ENCODE measurements at regions not wholly inside any gene's neighbourhood (a gene's known extent, or its start where the extent isn't known, plus 50 kb on each side); places are given as distances from the start of the nearest gene placed in this dataset.

DNA sequence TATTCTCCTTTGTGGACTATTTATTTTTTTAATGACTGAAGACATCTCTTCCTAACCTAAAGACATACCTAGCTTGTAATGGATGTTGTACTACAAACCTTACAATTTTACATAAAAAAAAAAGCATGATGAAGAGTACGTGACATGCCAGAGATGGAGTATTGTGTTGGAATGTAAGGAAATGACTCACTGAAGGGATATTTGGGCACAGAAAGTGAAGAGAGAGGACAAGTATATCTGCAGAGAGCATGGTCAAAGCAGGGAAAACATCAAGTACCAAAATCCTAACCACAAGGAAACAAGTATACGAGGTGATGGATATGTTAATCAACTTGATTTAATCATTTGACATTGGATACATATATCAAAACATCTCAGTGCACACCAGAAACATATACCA, 1051.4 kb upstream of the PRKX start:
- Mint-ChIP-seq H3K9me3 (ENCODE audit: unreplicated experiment) (peaks cover 11% of the 10 kb centered on the region), H3K27ac (ENCODE audit: unreplicated experiment) (no peak overlapping the region), H3K36me3 (ENCODE audit: insufficient read depth, unreplicated experiment) (no peaks in the 10 kb centered on the region), H3K4me3 (ENCODE audit: unreplicated experiment) (no peak overlapping the region), H3K27me3 (ENCODE audit: insufficient read depth, unreplicated experiment) (no peaks in the 10 kb centered on the region), H3K4me1 (ENCODE audit: low read depth, unreplicated experiment) (no peaks in the 10 kb centered on the region)
- H3K9me3 ChIP-seq, result no peaks in the 10 kb centered on the region
- H3K36me3 ChIP-seq (ENCODE audit: control insufficient read depth, insufficient read depth, low read length), result no peaks in the 10 kb centered on the region
- ChIA-PET CTCF (no interaction called here), POLR2A (no interaction called here)
- no peaks in the 10 kb centered on the region for H3K4me1 ChIP-seq
- no TSS peak for BruUV-seq (replicated peaks)
- no peak overlapping the region for H3K4me3 ChIP-seq (ENCODE audit: low read depth, low read length)
- no peaks in the 10 kb centered on the region for H3K27me3 ChIP-seq (replicated peaks; ENCODE audit: control insufficient read depth, insufficient read depth, low read length)
- TF ChIP-seq, protein P1, sequence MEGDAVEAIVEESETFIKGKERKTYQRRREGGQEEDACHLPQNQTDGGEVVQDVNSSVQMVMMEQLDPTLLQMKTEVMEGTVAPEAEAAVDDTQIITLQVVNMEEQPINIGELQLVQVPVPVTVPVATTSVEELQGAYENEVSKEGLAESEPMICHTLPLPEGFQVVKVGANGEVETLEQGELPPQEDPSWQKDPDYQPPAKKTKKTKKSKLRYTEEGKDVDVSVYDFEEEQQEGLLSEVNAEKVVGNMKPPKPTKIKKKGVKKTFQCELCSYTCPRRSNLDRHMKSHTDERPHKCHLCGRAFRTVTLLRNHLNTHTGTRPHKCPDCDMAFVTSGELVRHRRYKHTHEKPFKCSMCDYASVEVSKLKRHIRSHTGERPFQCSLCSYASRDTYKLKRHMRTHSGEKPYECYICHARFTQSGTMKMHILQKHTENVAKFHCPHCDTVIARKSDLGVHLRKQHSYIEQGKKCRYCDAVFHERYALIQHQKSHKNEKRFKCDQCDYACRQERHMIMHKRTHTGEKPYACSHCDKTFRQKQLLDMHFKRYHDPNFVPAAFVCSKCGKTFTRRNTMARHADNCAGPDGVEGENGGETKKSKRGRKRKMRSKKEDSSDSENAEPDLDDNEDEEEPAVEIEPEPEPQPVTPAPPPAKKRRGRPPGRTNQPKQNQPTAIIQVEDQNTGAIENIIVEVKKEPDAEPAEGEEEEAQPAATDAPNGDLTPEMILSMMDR (IDR thresholded peaks at IDR 0.05; ENCODE audit: insufficient read depth in 1 of 2, low read depth in 1 of 2, low read length in 1 of 2, severe bottlenecking in 1 of 2, unreplicated experiment in 1 of 2), result no peak
- no peak for DNase-seq
- intact Hi-C loops (cut with micrococcal nuclease; ENCODE audit: unreplicated experiment), result no loop called here

GRCh38 chrX:4762196-4762595, 1048.7 kb upstream of the PRKX start:
- Mint-ChIP-seq H3K4me1 (ENCODE audit: low read depth, unreplicated experiment) (no peaks in the 10 kb centered on the region), H3K36me3 (ENCODE audit: insufficient read depth, unreplicated experiment) (no peaks in the 10 kb centered on the region), H3K27me3 (ENCODE audit: insufficient read depth, unreplicated experiment) (no peaks in the 10 kb centered on the region), H3K27ac (ENCODE audit: unreplicated experiment) (no peak overlapping the region), H3K9me3 (ENCODE audit: unreplicated experiment) (peaks cover 13% of the 10 kb centered on the region), H3K4me3 (ENCODE audit: unreplicated experiment) (no peak overlapping the region)
- DNase-seq, result no peak
- Histone ChIP-seq H3K9me3 (no peaks in the 10 kb centered on the region), H3K4me1 (no peaks in the 10 kb centered on the region), H3K4me3 (ENCODE audit: low read depth, low read length) (no peak overlapping the region), H3K36me3 (ENCODE audit: control insufficient read depth, insufficient read depth, low read length) (no peaks in the 10 kb centered on the region), H3K27me3 (replicated peaks; ENCODE audit: control insufficient read depth, insufficient read depth, low read length) (no peaks in the 10 kb centered on the region)
- intact Hi-C loops (cut with micrococcal nuclease; ENCODE audit: unreplicated experiment), result no loop called here
- TF ChIP-seq, protein P1 (IDR thresholded peaks at IDR 0.05; ENCODE audit: insufficient read depth in 1 of 2, low read depth in 1 of 2, low read length in 1 of 2, severe bottlenecking in 1 of 2, unreplicated experiment in 1 of 2), result no peak
- CTCF ChIA-PET, result no interaction called here
- POLR2A ChIA-PET, result no interaction called here
- no TSS peak for BruUV-seq (replicated peaks)

GRCh38 chrX:4754878-4755604, 1041.6 kb upstream of the PRKX start:
- TF ChIP-seq, protein P1 (IDR thresholded peaks at IDR 0.05; ENCODE audit: insufficient read depth in 1 of 2, low read depth in 1 of 2, low read length in 1 of 2, severe bottlenecking in 1 of 2, unreplicated experiment in 1 of 2), result no peak
- no peaks in the 10 kb centered on the region for H3K36me3 ChIP-seq (ENCODE audit: control insufficient read depth, insufficient read depth, low read length)
- Mint-ChIP-seq H3K36me3 (ENCODE audit: insufficient read depth, unreplicated experiment) (no peaks in the 10 kb centered on the region), H3K9me3 (ENCODE audit: unreplicated experiment) (peaks cover 10% of the 10 kb centered on the region), H3K27me3 (ENCODE audit: insufficient read depth, unreplicated experiment) (no peaks in the 10 kb centered on the region), H3K4me1 (ENCODE audit: low read depth, unreplicated experiment) (no peaks in the 10 kb centered on the region), H3K4me3 (ENCODE audit: unreplicated experiment) (no peak overlapping the region), H3K27ac (ENCODE audit: unreplicated experiment) (no peak overlapping the region)
- no peaks in the 10 kb centered on the region for H3K9me3 ChIP-seq
- intact Hi-C loops (cut with micrococcal nuclease; ENCODE audit: unreplicated experiment), result no loop called here
- H3K27me3 ChIP-seq (replicated peaks; ENCODE audit: control insufficient read depth, insufficient read depth, low read length), result no peaks in the 10 kb centered on the region
- ChIA-PET POLR2A (no interaction called here), CTCF (no interaction called here)
- H3K4me1 ChIP-seq, result no peaks in the 10 kb centered on the region
- no TSS peak for BruUV-seq (replicated peaks)
- no peak for DNase-seq
- H3K4me3 ChIP-seq (ENCODE audit: low read depth, low read length), result no peak overlapping the region
